Upper lobe of left lung (tissue), 6 donors: ENCODE measurements at regions not wholly inside any gene's neighbourhood (a gene's known extent, or its start where the extent isn't known, plus 50 kb on each side); places are given as distances from the start of the nearest gene placed in this dataset.

Experiments
- ATAC-seq, 2 donors: fragments of 200-7000 bp; cut with Tn5 transposase; one replicate each; pipeline ENCODE4 v1.9.1; 2022; ENCODE audit warnings: mild to moderate bottlenecking in 2 of 2, moderate library complexity in 2 of 2; ENCODE audit not compliant: low FRiP score in 2 of 2
- DNase-seq, 2 donors: peaks; one replicate each; pipeline ENCODE4 v3.0.0-alpha.2; 2019 to 2020
- H3K27ac ChIP-seq, 4 donors: fragments of 200-600 bp; sonication (generic); one replicate each; pipeline ENCODE4 v1.5.1; 2016 to 2019
- H3K27me3 ChIP-seq, 4 donors: fragments of 200-600 bp; sonication (generic); one replicate each; pipeline ENCODE4 v1.5.1; 2017 to 2019
- H3K36me3 ChIP-seq, 4 donors: fragments of 200-600 bp; sonication (generic); one replicate each; pipeline ENCODE4 v1.5.1; 2016 to 2019
- H3K4me1 ChIP-seq, 4 donors: fragments of 200-600 bp; sonication (generic); one replicate each; pipeline ENCODE4 v1.5.1; 2018 to 2019
- H3K4me3 ChIP-seq, 4 donors: fragments of 200-600 bp; sonication (generic); one replicate each; pipeline ENCODE4 v1.5.1; 2017 to 2019; ENCODE audit warnings: mild to moderate bottlenecking in 2 of 4, moderate library complexity in 1 of 4
- H3K9me3 ChIP-seq, 4 donors: fragments of 200-600 bp; sonication (generic); one replicate each; pipeline ENCODE4 v1.5.1; 2018 to 2019
- EP300 ChIP-seq, 4 donors: sonication (generic); formaldehyde crosslinking; IDR thresholded peaks; one replicate each; pipeline ENCODE4 v1.5.1; 2017; ENCODE audit warnings: antibody characterized with exemption in 4 of 4, control low read depth in 2 of 4
- POLR2A ChIP-seq, 4 donors: fragments of 450-650 bp; IDR thresholded peaks; one replicate each; pipeline ENCODE4 v1.5.1; 2016 to 2017; ENCODE audit warnings: antibody characterized with exemption in 4 of 4, mild to moderate bottlenecking in 2 of 4
- POLR2AphosphoS5 ChIP-seq, 2 donors: sonication (generic); formaldehyde crosslinking; IDR thresholded peaks; one replicate each; pipeline ENCODE4 v1.5.1; 2017; ENCODE audit warnings: antibody characterized with exemption in 2 of 2
- WGBS, 2 donors: methylation state at CpG; one replicate each; pipeline ENCODE4 v1.1.5; 2017 to 2018; 5-methylcytosine and 5-hydroxymethylcytosine counted together
- TF ChIP-seq, protein P1 (sequence below), 6 experiments: fragments of 450-650 bp in 4 of 6; fragments of 200-600 bp in 2 of 6; sonication (generic) in 2 of 6; IDR thresholded peaks; one replicate each; pipeline ENCODE4 v1.5.1; 2016 to 2019; ENCODE audit warnings: antibody characterized with exemption in 6 of 6
- donor health status: DM: no; HTN: no; CAD: no; lungs with moderate emphysema.
- donor health status: DM: no; HTN: yes; CAD: no; lungs with severe emphysema.

DNA sequence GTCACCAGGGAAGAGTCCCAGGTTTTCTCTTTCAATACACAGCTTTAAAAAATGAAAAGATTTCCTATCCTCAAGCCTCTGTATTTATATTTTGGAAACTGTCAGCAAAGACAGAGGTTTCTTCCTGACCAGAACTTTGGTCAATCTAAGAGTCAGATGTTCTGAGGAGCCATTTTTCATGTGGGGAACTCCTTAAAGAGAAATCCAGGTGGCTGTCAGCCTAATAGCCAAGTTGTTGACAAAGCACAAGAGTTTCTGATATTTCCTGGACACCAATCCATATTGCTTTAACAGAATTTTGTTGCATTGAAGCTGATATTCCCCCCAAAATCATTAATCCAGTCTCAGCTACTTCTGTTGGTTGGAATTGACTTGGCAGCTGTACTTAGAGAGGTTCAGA is 318.6 kb upstream of the NFIA start:
- no peak overlapping the region for H3K4me3 ChIP-seq
- no peaks in the 10 kb centered on the region for H3K4me1 ChIP-seq
- H3K27ac ChIP-seq = no peak overlapping the region
- no peaks in the 10 kb centered on the region for H3K36me3 ChIP-seq
- H3K9me3 ChIP-seq = no peaks in the 10 kb centered on the region
- ATAC-seq = no peak
- no peaks in the 10 kb centered on the region for H3K27me3 ChIP-seq
- no peak for DNase-seq
- TF ChIP-seq, protein P1, sequence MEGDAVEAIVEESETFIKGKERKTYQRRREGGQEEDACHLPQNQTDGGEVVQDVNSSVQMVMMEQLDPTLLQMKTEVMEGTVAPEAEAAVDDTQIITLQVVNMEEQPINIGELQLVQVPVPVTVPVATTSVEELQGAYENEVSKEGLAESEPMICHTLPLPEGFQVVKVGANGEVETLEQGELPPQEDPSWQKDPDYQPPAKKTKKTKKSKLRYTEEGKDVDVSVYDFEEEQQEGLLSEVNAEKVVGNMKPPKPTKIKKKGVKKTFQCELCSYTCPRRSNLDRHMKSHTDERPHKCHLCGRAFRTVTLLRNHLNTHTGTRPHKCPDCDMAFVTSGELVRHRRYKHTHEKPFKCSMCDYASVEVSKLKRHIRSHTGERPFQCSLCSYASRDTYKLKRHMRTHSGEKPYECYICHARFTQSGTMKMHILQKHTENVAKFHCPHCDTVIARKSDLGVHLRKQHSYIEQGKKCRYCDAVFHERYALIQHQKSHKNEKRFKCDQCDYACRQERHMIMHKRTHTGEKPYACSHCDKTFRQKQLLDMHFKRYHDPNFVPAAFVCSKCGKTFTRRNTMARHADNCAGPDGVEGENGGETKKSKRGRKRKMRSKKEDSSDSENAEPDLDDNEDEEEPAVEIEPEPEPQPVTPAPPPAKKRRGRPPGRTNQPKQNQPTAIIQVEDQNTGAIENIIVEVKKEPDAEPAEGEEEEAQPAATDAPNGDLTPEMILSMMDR (IDR thresholded peaks at IDR 0.05) = no peak
- TF ChIP-seq POLR2AphosphoS5 (IDR thresholded peaks at IDR 0.05) (no peak), EP300 (IDR thresholded peaks at IDR 0.05) (no peak)

DNA sequence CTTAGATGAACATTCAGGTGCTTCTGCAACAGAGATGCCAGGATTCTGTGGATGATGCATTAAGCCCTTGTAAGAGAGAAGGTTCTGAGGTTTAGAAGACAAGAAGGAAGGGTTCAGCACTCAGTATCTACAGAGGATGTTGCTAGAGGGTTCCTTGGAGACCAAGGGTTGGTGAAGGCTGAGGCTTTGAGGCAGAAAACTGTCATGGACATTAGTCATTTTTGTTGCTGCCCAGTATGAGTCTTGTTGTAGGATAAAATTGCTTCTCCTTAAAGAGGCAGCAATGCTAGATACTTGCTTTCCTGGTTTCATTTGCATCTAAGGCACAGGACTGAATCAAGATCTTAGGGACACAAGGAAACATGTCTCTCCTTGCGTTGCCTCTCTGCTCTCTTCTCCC is 319.4 kb upstream of the NFIA start:
- DNase-seq (no peak), ATAC-seq (no peak)
- no peaks in the 10 kb centered on the region for H3K36me3 ChIP-seq
- no peak overlapping the region for H3K27ac ChIP-seq
- TF ChIP-seq, protein P1 (IDR thresholded peaks at IDR 0.05) = no peak
- no peak overlapping the region for H3K4me3 ChIP-seq
- H3K9me3 ChIP-seq = no peaks in the 10 kb centered on the region
- 82 to 93% methylated on average over 1 of the region's 1 CpG for whole genome bisulfite sequencing, 2 donors
- no peaks in the 10 kb centered on the region for H3K4me1 ChIP-seq
- H3K27me3 ChIP-seq = no peaks in the 10 kb centered on the region

GRCh38 chr1:60762176-60762575 is 320.2 kb upstream of the NFIA start:
- TF ChIP-seq POLR2AphosphoS5 (IDR thresholded peaks at IDR 0.05) (no peak), POLR2A (IDR thresholded peaks at IDR 0.05) (no peak), EP300 (IDR thresholded peaks at IDR 0.05) (no peak)
- TF ChIP-seq, protein P1 (IDR thresholded peaks at IDR 0.05) = no peak
- ATAC-seq = no peak

DNA sequence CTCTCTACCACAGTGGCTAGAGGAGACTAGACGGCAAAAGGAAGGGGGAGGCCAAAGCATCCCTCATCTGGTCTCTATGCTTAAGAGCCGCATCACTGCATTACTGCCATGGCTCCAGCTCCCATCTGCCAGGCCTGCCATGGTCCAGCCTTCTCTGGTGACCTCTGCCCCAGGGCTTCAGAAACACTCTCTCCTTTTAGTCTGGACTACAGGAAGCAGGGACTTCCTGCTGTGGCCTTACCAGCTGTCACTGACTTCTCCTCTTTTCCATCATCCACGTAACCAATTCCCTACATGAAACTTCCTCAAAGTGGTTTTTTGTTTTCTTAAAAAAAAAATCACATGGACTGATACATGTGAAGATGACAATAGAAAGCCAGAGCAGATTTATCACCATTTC is 323.1 kb upstream of the NFIA start:
- Histone ChIP-seq H3K4me1 (no peaks in the 10 kb centered on the region), H3K27ac (no peak overlapping the region), H3K27me3 (no peaks in the 10 kb centered on the region), H3K36me3 (no peaks in the 10 kb centered on the region), H3K9me3 (no peaks in the 10 kb centered on the region), H3K4me3 (no peak overlapping the region)
- 65 to 78% methylated on average over 3 of the region's 3 CpGs for WGBS, 2 donors
- no peak for TF ChIP-seq POLR2AphosphoS5 (IDR thresholded peaks at IDR 0.05)
- TF ChIP-seq EP300 (IDR thresholded peaks at IDR 0.05) = no peak
- TF ChIP-seq, protein P1 (IDR thresholded peaks at IDR 0.05) = no peak
- TF ChIP-seq POLR2A (IDR thresholded peaks at IDR 0.05) = no peak
- DNase-seq (peak in 1 of 2 donors; percentile 22), ATAC-seq (no peak)

More at GRCh38 chr1:60762176-60762575, 320.2 kb upstream of the NFIA start:
- Histone ChIP-seq H3K4me3 (no peak overlapping the region), H3K27ac (no peak overlapping the region), H3K4me1 (no peaks in the 10 kb centered on the region), H3K27me3 (no peaks in the 10 kb centered on the region), H3K9me3 (no peaks in the 10 kb centered on the region), H3K36me3 (no peaks in the 10 kb centered on the region)
- WGBS, 2 donors = 80 to 85% methylated on average over 1 of the region's 1 CpG
- no peak for DNase-seq

DNA sequence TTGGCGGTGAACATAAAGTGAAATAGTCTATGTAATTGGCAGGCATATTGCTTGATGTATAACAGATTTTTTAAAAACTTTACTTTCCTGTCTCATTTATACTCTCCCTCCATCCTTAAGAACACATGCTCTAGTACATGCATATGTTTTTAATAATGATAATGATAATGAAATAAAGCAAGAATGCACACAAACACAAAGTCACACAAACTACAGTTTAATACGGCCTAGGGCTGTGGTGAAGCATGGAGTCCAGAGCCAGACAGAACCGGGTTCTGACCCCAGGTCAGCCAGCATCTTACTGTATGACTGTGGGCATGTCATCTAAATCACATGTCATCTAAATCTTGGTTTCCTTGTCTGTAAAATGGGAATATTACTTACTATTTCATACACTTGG is 324.9 kb upstream of the NFIA start:
- no peaks in the 10 kb centered on the region for H3K4me1 ChIP-seq
- H3K27me3 ChIP-seq = no peaks in the 10 kb centered on the region
- ATAC-seq (no peak), DNase-seq (no peak)
- H3K9me3 ChIP-seq = no peaks in the 10 kb centered on the region
- H3K27ac ChIP-seq = no peak overlapping the region
- TF ChIP-seq POLR2AphosphoS5 (IDR thresholded peaks at IDR 0.05) (no peak), EP300 (IDR thresholded peaks at IDR 0.05) (no peak), POLR2A (IDR thresholded peaks at IDR 0.05) (no peak)
- TF ChIP-seq, protein P1 (IDR thresholded peaks at IDR 0.05) = no peak
- H3K36me3 ChIP-seq = no peaks in the 10 kb centered on the region
- WGBS, 2 donors = 78 to 92% methylated on average over 3 of the region's 3 CpGs
- no peak overlapping the region for H3K4me3 ChIP-seq
